GM23248 (cell line): ENCODE measurements at regions not wholly inside any gene's neighbourhood (a gene's known extent, or its start where the extent isn't known, plus 50 kb on each side); places are given as distances from the start of the nearest gene placed in this dataset.

Experiments used
- EZH2 ChIP-seq: fragments of 200-600 bp; sonication (generic); IDR thresholded peaks from 2 replicates; pipeline ENCODE4 v1.6.1; 2018; ENCODE audit warnings: antibody characterized with exemption, mild to moderate bottlenecking; ENCODE audit not compliant: insufficient read depth, poor library complexity, severe bottlenecking
- EZH2phosphoT487 ChIP-seq: fragments of 200-600 bp; sonication (generic); IDR thresholded peaks from 2 replicates; pipeline ENCODE4 v1.6.1; 2018; ENCODE audit warnings: antibody characterized with exemption, moderate library complexity, mild to moderate bottlenecking, low read depth; ENCODE audit not compliant: insufficient read depth

DNA sequence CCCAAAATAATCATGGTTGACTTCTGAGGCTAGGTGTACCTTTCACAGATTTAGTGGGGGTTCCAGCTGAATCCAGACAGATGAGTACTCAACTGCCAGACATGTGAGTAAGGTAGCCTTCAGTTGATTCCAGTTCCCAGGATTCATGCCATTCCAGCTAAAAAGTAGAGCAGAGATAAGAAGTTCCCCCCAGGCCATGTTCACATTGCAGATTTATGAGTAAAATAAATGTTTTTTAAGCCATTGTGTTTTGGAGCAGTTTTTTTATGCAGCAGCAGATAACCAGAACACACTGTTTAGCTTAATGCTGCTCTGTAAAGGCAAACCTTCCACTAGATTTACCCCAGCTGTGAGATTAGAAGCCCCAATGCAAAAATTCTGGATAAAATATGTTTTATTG lies 245.0 kb downstream of the RFPL4B start:
- TF ChIP-seq EZH2 = no peak
- TF ChIP-seq EZH2phosphoT487 = no peak
